Sciatic nerve (tissue), 2 donors: ENCODE measurements at regions not wholly inside any gene's neighbourhood (a gene's known extent, or its start where the extent isn't known, plus 50 kb on each side); places are given as distances from the start of the nearest gene placed in this dataset.
"Not testable (repeated sequence)": the region's sequence is repeated elsewhere in the genome, so short reads cannot be mapped to it uniquely, and the experiment has no call there.

Source experiments
- ATAC-seq: fragments of 200-7000 bp; cut with Tn5 transposase; one replicate; pipeline ENCODE4 v1.9.1; 2020; ENCODE audit warnings: mild to moderate bottlenecking, moderate library complexity
- DNase-seq: peaks from one replicate; pipeline ENCODE4 v3.0.0-alpha.2; 2020; ENCODE audit warnings: low spot score
- intact Hi-C: fragments of 100-400 bp; cut with DNase I; formaldehyde crosslinking; loops from one replicate; pipeline ENCODE4 v1.14.2; 2022
- donor health status: DM: no; HTN: no; CAD: no.
- donor health status: DM: no; HTN: no; CAD: no.

- ATAC-seq, DNase-seq, intact Hi-C loops: not testable (repeated sequence)
These were observed 83.2 kb upstream of the ARID5B start for GRCh38 chr10:61818251-61818650.

- ATAC-seq = no peak
These were observed 82.3 kb upstream of the ARID5B start for GRCh38 chr10:61819208-61819607.

GRCh38 chr10:61821153-61821552 lies 80.3 kb upstream of the ARID5B start:
- no peak for DNase-seq
- intact Hi-C loops = no loop called here
- ATAC-seq = no peak

More at GRCh38 chr10:61819208-61819607, 82.3 kb upstream of the ARID5B start:
- intact Hi-C loops = no loop called here
- no peak for DNase-seq

- DNase-seq (no peak), ATAC-seq (no peak)
- intact Hi-C loops = no loop called here
These were observed 79.8 kb upstream of the ARID5B start for GRCh38 chr10:61821693-61822092.

- ATAC-seq (no peak), DNase-seq (no peak)
- intact Hi-C loops = no loop called here
These were observed 79.4 kb upstream of the ARID5B start for GRCh38 chr10:61822096-61822495.

GRCh38 chr10:61822781-61823230 lies 78.7 kb upstream of the ARID5B start:
- intact Hi-C loops = no loop called here
- DNase-seq (no peak), ATAC-seq (no peak)

GRCh38 chr10:61825001-61825400 lies 76.5 kb upstream of the ARID5B start:
- no peak for ATAC-seq
- DNase-seq = no peak
- intact Hi-C loops = no loop called here

- DNase-seq (no peak), ATAC-seq (no peak)
- intact Hi-C loops = no loop called here
These were observed 75.9 kb upstream of the ARID5B start for GRCh38 chr10:61825628-61826027.

GRCh38 chr10:61828034-61828433 lies 73.5 kb upstream of the ARID5B start:
- intact Hi-C loops = no loop called here
- DNase-seq (no peak), ATAC-seq (no peak)

GRCh38 chr10:61828788-61829187 lies 72.7 kb upstream of the ARID5B start:
- no peak for DNase-seq
- intact Hi-C loops = no loop called here
- ATAC-seq = no peak

GRCh38 chr10:61830072-61830845 lies 71.2 kb upstream of the ARID5B start:
- DNase-seq (no peak), ATAC-seq (peak; percentile 54)
- intact Hi-C loops = no loop called here

- intact Hi-C loops = no loop called here
- DNase-seq (no peak), ATAC-seq (peak; percentile 85)
These were observed 70.6 kb upstream of the ARID5B start for GRCh38 chr10:61830846-61831273.

GRCh38 chr10:61832866-61833481 lies 68.5 kb upstream of the ARID5B start:
- DNase-seq (no peak), ATAC-seq (no peak)
- intact Hi-C loops = no loop called here

- DNase-seq (no peak), ATAC-seq (no peak)
- intact Hi-C loops = no loop called here
These were observed 67.0 kb upstream of the ARID5B start for GRCh38 chr10:61834519-61834918.

GRCh38 chr10:61835069-61835945 lies 66.2 kb upstream of the ARID5B start:
- intact Hi-C loops = no loop called here
- DNase-seq (no peak), ATAC-seq (no peak)

GRCh38 chr10:61835946-61836887 lies 65.3 kb upstream of the ARID5B start:
- ATAC-seq (peak; percentile 46), DNase-seq (no peak)
- intact Hi-C loops = no loop called here

- ATAC-seq = peak; percentile 23
- no peak for DNase-seq
- intact Hi-C loops = no loop called here
These were observed 64.4 kb upstream of the ARID5B start for GRCh38 chr10:61836888-61837754.

- DNase-seq (no peak), ATAC-seq (no peak)
- intact Hi-C loops = no loop called here
These were observed 63.7 kb upstream of the ARID5B start for GRCh38 chr10:61837755-61838171.
